Caki2 (cell line): ENCODE measurements at regions not wholly inside any gene's neighbourhood (a gene's known extent, or its start where the extent isn't known, plus 50 kb on each side); places are given as distances from the start of the nearest gene placed in this dataset.

Experiments
- DNase-seq: peaks from one replicate; pipeline ENCODE4 v3.0.0-alpha.2; 2015; ENCODE audit warnings: low read depth
- in situ Hi-C: cut with HindIII; loops from 2 replicates; pipeline ENCODE4 v1.10.0; 2016; ENCODE audit warnings: low sequenced_read_pairs, low pct_unique_long_range_greater_than_20kb, mixed read lengths

- no peak for DNase-seq
- in situ Hi-C loops = no loop called here
Observed at GRCh38 chr5:8611067-8611466, 742.1 kb downstream of the MTRR start.

- no peak for DNase-seq
- in situ Hi-C loops = no loop called here
Observed at GRCh38 chr5:8613078-8613685, 744.2 kb downstream of the MTRR start.

- peak; percentile 25 for DNase-seq
Observed at GRCh38 chr5:8615142-8615858, 746.4 kb downstream of the MTRR start.

GRCh38 chr5:8628521-8628920 lies 759.6 kb downstream of the MTRR start:
- in situ Hi-C loops = no loop called here
- DNase-seq = no peak

More at GRCh38 chr5:8615142-8615858, 746.4 kb downstream of the MTRR start:
- in situ Hi-C loops = no loop called here

GRCh38 chr5:8633259-8633658 lies 764.3 kb downstream of the MTRR start:
- in situ Hi-C loops = no loop called here
- DNase-seq = no peak

- in situ Hi-C loops = no loop called here
Observed at GRCh38 chr5:8633696-8634095, 764.7 kb downstream of the MTRR start.

GRCh38 chr5:8634219-8634618 lies 765.3 kb downstream of the MTRR start:
- DNase-seq = no peak
- in situ Hi-C loops = no loop called here

More at GRCh38 chr5:8633696-8634095, 764.7 kb downstream of the MTRR start:
- peak; percentile 88 for DNase-seq

- in situ Hi-C loops = no loop called here
Observed at GRCh38 chr5:8641786-8642505, 773.0 kb downstream of the MTRR start.

GRCh38 chr5:8644377-8644776 lies 775.4 kb downstream of the MTRR start:
- peak; percentile 14 for DNase-seq
- in situ Hi-C loops = no loop called here

More at GRCh38 chr5:8641786-8642505, 773.0 kb downstream of the MTRR start:
- DNase-seq = no peak

GRCh38 chr5:8647111-8647510 lies 778.2 kb downstream of the MTRR start:
- DNase-seq = no peak
- in situ Hi-C loops = no loop called here

GRCh38 chr5:8650186-8650585 lies 781.2 kb downstream of the MTRR start:
- in situ Hi-C loops = no loop called here
- no peak for DNase-seq

- in situ Hi-C loops = no loop called here
- DNase-seq = no peak
Observed at GRCh38 chr5:8660133-8660893, 791.4 kb downstream of the MTRR start.

GRCh38 chr5:8663374-8663773 lies 794.4 kb downstream of the MTRR start:
- in situ Hi-C loops = no loop called here
- no peak for DNase-seq

- DNase-seq = no peak
- in situ Hi-C loops = no loop called here
Observed at GRCh38 chr5:8675182-8675581, 806.2 kb downstream of the MTRR start.

GRCh38 chr5:8676695-8677094 lies 807.7 kb downstream of the MTRR start:
- DNase-seq = no peak
- in situ Hi-C loops = no loop called here

- in situ Hi-C loops = no loop called here
- no peak for DNase-seq
Observed at GRCh38 chr5:8682381-8682780, 813.4 kb downstream of the MTRR start.

GRCh38 chr5:8683496-8683895 lies 814.5 kb downstream of the MTRR start:
- in situ Hi-C loops = no loop called here
- no peak for DNase-seq

- DNase-seq = peak; percentile 6
- in situ Hi-C loops = no loop called here
Observed at GRCh38 chr5:8685704-8686103, 816.8 kb downstream of the MTRR start.

- no peak for DNase-seq
- in situ Hi-C loops = no loop called here
Observed at GRCh38 chr5:8686707-8687106, 817.8 kb downstream of the MTRR start.
